SK-N-SH (cell line): ENCODE measurements at regions not wholly inside any gene's neighbourhood (a gene's known extent, or its start where the extent isn't known, plus 50 kb on each side); places are given as distances from the start of the nearest gene placed in this dataset.

Experiments used
- CTCF ChIA-PET: fragments of 300-600, 350-600 bp; formaldehyde crosslinking; extraction: SDS; loops from one replicate; lab custom pipeline; 2021; lab: Yijun Ruan, JAX
- POLR2A ChIA-PET: fragments of 350-600 bp; sonication (Branson Sonifier 250); formaldehyde crosslinking; extraction: SDS; loops from one replicate; lab custom pipeline; 2020; ENCODE audit warnings: antibody characterized with exemption, inconsistent platforms; lab: Yijun Ruan, JAX
- DNase-seq: peaks from one replicate; pipeline ENCODE4 v3.0.0; 2012
- H2AFZ ChIP-seq: fragments of 200-600 bp; sonication (generic); 2 replicates; pipeline ENCODE4 v1.8.1; 2016; ENCODE audit warnings: antibody characterized with exemption, mild to moderate bottlenecking, low read depth
- H3F3A ChIP-seq: fragments of 200-600 bp; sonication (generic); replicated peaks from 2 replicates; pipeline ENCODE3; 2016; ENCODE audit warnings: antibody characterized with exemption, mild to moderate bottlenecking; ENCODE audit not compliant: insufficient read depth
- H3K27ac ChIP-seq, 2 experiments: fragments of 200-500 bp in 1 of 2; fragments of 200-600 bp in 1 of 2; sonication (Bioruptor generic) in 1 of 2; sonication (generic), shearing (Covaris generic) in 1 of 2; 2 replicates each; pipeline versions ENCODE4 v1.5.1 to v1.6.1; 2014 to 2016; ENCODE audit warnings: low read depth in 2 of 2, inconsistent platforms in 1 of 2, low read length in 1 of 2, mild to moderate bottlenecking in 1 of 2, mixed read lengths in 1 of 2
- H3K27me3 ChIP-seq: fragments of 200-600 bp; sonication (generic), shearing (Covaris generic); 2 replicates; pipeline ENCODE4 v1.6.1; 2016; ENCODE audit warnings: mixed run types; ENCODE audit not compliant: insufficient read depth
- H3K36me3 ChIP-seq, 2 experiments: fragments of 200-500 bp in 1 of 2; fragments of 200-600 bp in 1 of 2; sonication (Bioruptor generic) in 1 of 2; sonication (generic) in 1 of 2; replicated peaks in 1 of 2; 2 replicates each; pipeline versions ENCODE3 to v1.5.1; 2014 to 2016; ENCODE audit warnings: low read length in 1 of 2, mild to moderate bottlenecking in 1 of 2; ENCODE audit not compliant: insufficient read depth in 2 of 2, control insufficient read depth in 1 of 2
- H3K4me1 ChIP-seq, 2 experiments: fragments of 200-500 bp in 1 of 2; fragments of 200-600 bp in 1 of 2; sonication (Bioruptor generic) in 1 of 2; sonication (generic), shearing (Covaris generic) in 1 of 2; 2 replicates each; pipeline versions ENCODE4 v1.5.1 to v1.6.1; 2014 to 2016; ENCODE audit warnings: low read depth in 1 of 2, low read length in 1 of 2, mixed run types in 1 of 2; ENCODE audit not compliant: insufficient read depth in 2 of 2, control insufficient read depth in 1 of 2
- H3K4me2 ChIP-seq: fragments of 200-600 bp; sonication (generic), shearing (Covaris generic); 2 replicates; pipeline ENCODE4 v1.6.1; 2017; ENCODE audit warnings: mixed run types
- H3K4me3 ChIP-seq, 2 experiments: fragments of 200-500 bp in 1 of 2; fragments of 200-600 bp in 1 of 2; sonication (Bioruptor generic) in 1 of 2; sonication (generic), shearing (Covaris generic) in 1 of 2; 2 replicates each; pipeline versions ENCODE4 v1.5.1 to v1.8.1; 2014 to 2016; ENCODE audit warnings: low read depth in 2 of 2, inconsistent platforms in 1 of 2, low read length in 1 of 2, mild to moderate bottlenecking in 1 of 2, mixed read lengths in 1 of 2, moderate library complexity in 1 of 2
- H3K79me2 ChIP-seq: fragments of 200-600 bp; sonication (generic); 2 replicates; pipeline ENCODE4 v1.8.1; 2017; ENCODE audit warnings: mild to moderate bottlenecking; ENCODE audit not compliant: insufficient read depth
- H3K9ac ChIP-seq: fragments of 200-600 bp; sonication (generic); 2 replicates; pipeline ENCODE4 v1.6.1; 2017; ENCODE audit warnings: mixed run types
- H3K9me2 ChIP-seq: fragments of 200-600 bp; sonication (generic); 2 replicates; pipeline ENCODE4 v1.6.1; 2017; ENCODE audit warnings: mixed run types
- H3K9me3 ChIP-seq: fragments of 200-600 bp; sonication (generic); 2 replicates; pipeline ENCODE4 v1.6.1; 2017; ENCODE audit warnings: mixed run types, mild to moderate bottlenecking, moderate library complexity
- H4K20me1 ChIP-seq: fragments of 200-600 bp; sonication (generic); 2 replicates; pipeline ENCODE4 v1.6.1; 2017; ENCODE audit warnings: mild to moderate bottlenecking, mixed run types; ENCODE audit not compliant: insufficient read depth
- CTCF ChIP-seq: fragments of 200-600 bp; sonication (generic); IDR thresholded peaks from 2 replicates; pipeline ENCODE4 v1.6.1; 2017; ENCODE audit warnings: antibody characterized with exemption, mild to moderate bottlenecking, moderate library complexity
- ELF1 ChIP-seq: IDR thresholded peaks from 2 replicates; pipeline ENCODE4 v1.4.0; 2012
- EP300 ChIP-seq, 2 experiments: IDR thresholded peaks; 2 replicates each; pipeline versions ENCODE4 v1.4.0 to v1.6.1; 2012; ENCODE audit warnings: borderline replicate concordance in 1 of 2, low read depth in 1 of 2, low read length in 1 of 2
- EZH2phosphoT487 ChIP-seq: fragments of 200-600 bp; sonication (generic); IDR thresholded peaks from 2 replicates; pipeline ENCODE4 v1.6.1; 2017; ENCODE audit warnings: low read depth, mixed run types, mild to moderate bottlenecking, antibody characterized with exemption, moderate library complexity, borderline replicate concordance
- FOXJ3 ChIP-seq: sonication (generic); formaldehyde crosslinking; IDR thresholded peaks from 2 replicates; pipeline ENCODE4 v1.5.1; 2020; ENCODE audit warnings: mild to moderate bottlenecking, missing genetic modification reagents
- FOXM1 ChIP-seq: IDR thresholded peaks from 2 replicates; pipeline ENCODE4 v1.4.0; 2012; ENCODE audit warnings: low read depth, mild to moderate bottlenecking
- GABPA ChIP-seq: IDR thresholded peaks from 2 replicates; pipeline ENCODE4 v1.4.0; 2012; ENCODE audit warnings: low read depth, mild to moderate bottlenecking
- IRF3 ChIP-seq: fragments of 150-350 bp; IDR thresholded peaks from 2 replicates; pipeline ENCODE4 v1.6.1; 2016; ENCODE audit warnings: mild to moderate bottlenecking, low read depth, low read length
- MAX ChIP-seq: IDR thresholded peaks from 2 replicates; pipeline ENCODE4 v1.4.0; 2012; ENCODE audit warnings: low read depth
- MEF2A ChIP-seq: IDR thresholded peaks from 2 replicates; pipeline ENCODE4 v1.4.0; 2012; ENCODE audit warnings: low read depth, borderline replicate concordance
- MXI1 ChIP-seq: IDR thresholded peaks from 2 replicates; pipeline ENCODE4 v1.6.1; 2012; ENCODE audit warnings: mild to moderate bottlenecking, low read depth, low read length, improper control_type of control experiment
- NFIC ChIP-seq: IDR thresholded peaks from 2 replicates; pipeline ENCODE4 v1.4.0; 2012; ENCODE audit warnings: borderline replicate concordance
- NRF1 ChIP-seq: IDR thresholded peaks from 2 replicates; pipeline ENCODE4 v1.6.1; 2012; ENCODE audit warnings: low read depth, mild to moderate bottlenecking, low read length
- PBX3 ChIP-seq: IDR thresholded peaks from 2 replicates; pipeline ENCODE4; 2012
- POLR2AphosphoS5 ChIP-seq: IDR thresholded peaks from 2 replicates; pipeline ENCODE4 v1.6.1; 2012; ENCODE audit warnings: low read depth, low read length
- RCOR1 ChIP-seq: fragments of 150-350 bp; IDR thresholded peaks from 2 replicates; pipeline ENCODE4 v1.6.1; 2017; ENCODE audit warnings: antibody characterized with exemption, low read length
- RXRA ChIP-seq: IDR thresholded peaks from 2 replicates; pipeline ENCODE4 v1.4.0; 2012; ENCODE audit warnings: low read depth, mild to moderate bottlenecking, borderline replicate concordance
- TAF1 ChIP-seq: IDR thresholded peaks from 2 replicates; pipeline ENCODE4 v1.6.1; 2012; ENCODE audit warnings: low read depth, mild to moderate bottlenecking, low read length, moderate library complexity, borderline replicate concordance
- TCF12 ChIP-seq: IDR thresholded peaks from 2 replicates; pipeline ENCODE4 v1.4.0; 2012
- TEAD4 ChIP-seq: IDR thresholded peaks from 2 replicates; pipeline ENCODE4 v1.4.0; 2012; ENCODE audit warnings: mild to moderate bottlenecking, borderline replicate concordance; ENCODE audit not compliant: insufficient read depth
- USF1 ChIP-seq: IDR thresholded peaks from 2 replicates; pipeline ENCODE4 v1.4.0; 2012; ENCODE audit warnings: low read depth, borderline replicate concordance
- YY1 ChIP-seq: IDR thresholded peaks from 2 replicates; pipeline ENCODE4 v1.4.0; 2012; ENCODE audit warnings: low read depth, mild to moderate bottlenecking
- WGBS: methylation state at CpG from one replicate; pipeline ENCODE4 v1.1.6; 2017; ENCODE audit warnings: low lambda C conversion rate; 5-methylcytosine and 5-hydroxymethylcytosine counted together
- TF ChIP-seq, protein P1 (sequence below): fragments of 150-350 bp; IDR thresholded peaks from 2 replicates; pipeline ENCODE4 v1.6.1; 2017; ENCODE audit warnings: antibody characterized with exemption, low read length, low read depth, borderline replicate concordance

DNA sequence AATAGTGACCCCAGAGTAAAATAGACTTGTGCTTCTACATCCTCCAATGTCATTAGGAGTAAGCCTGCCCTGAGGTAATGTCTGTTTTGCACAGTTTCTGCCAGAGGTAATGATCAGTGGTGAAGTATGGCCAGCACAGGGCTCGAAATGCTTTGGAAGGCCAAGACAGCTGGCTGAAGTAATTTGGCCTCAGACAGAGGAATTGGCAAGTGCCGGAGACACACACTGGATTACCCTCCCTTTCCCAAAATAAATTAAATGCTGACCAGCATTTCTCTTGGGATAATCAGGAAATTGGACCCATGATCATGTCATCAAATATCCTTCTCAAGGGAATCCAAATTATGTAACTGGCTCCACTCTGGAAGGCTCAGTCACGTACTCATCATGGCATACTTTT, 379.0 kb upstream of the CHST9 start:
- Histone ChIP-seq H3K79me2 (no peaks in the 10 kb centered on the region), H3K27ac (no peak overlapping the region), H3K9me3 (no peaks in the 10 kb centered on the region)

GRCh38 chr18:27558388-27559155, 373.5 kb upstream of the CHST9 start:
- H4K20me1 ChIP-seq: no peaks in the 10 kb centered on the region
- H3K9ac ChIP-seq: no peak overlapping the region
- no peaks in the 10 kb centered on the region; a peak in 1 of 4 replicates for H3K4me1 ChIP-seq
- no peaks in the 10 kb centered on the region for H3K9me3 ChIP-seq
- ChIA-PET POLR2A (no interaction called here), CTCF (no interaction called here)
- no peak overlapping the region for H3K27ac ChIP-seq
- no peak for DNase-seq
- no peaks in the 10 kb centered on the region for H3K27me3 ChIP-seq
- H3K9me2 ChIP-seq: no peaks in the 10 kb centered on the region
- no peaks in the 10 kb centered on the region for H3F3A ChIP-seq
- H3K4me2 ChIP-seq: no peak overlapping the region
- H3K4me3 ChIP-seq: no peak overlapping the region
- no peak overlapping the region for H2AFZ ChIP-seq
- no peaks in the 10 kb centered on the region for H3K79me2 ChIP-seq
- no peaks in the 10 kb centered on the region for H3K36me3 ChIP-seq
- WGBS: 20% methylated on average over 4 of the region's 4 CpGs
- TF ChIP-seq TCF12 (no peak), EZH2phosphoT487 (no peak), CTCF (no peak), TAF1 (no peak), YY1 (no peak), TEAD4 (no peak), FOXJ3 (CRISPR knock-in tag) (no peak), RXRA (no peak), NRF1 (no peak), NFIC (no peak), MEF2A (no peak), MXI1 (no peak), PBX3 (no peak), ELF1 (no peak), USF1 (no peak), EP300 (IDR thresholded peaks at IDR 0.05; ENCODE audit: borderline replicate concordance in 1 of 2, low read depth in 1 of 2, low read length in 1 of 2) (no peak), GABPA (no peak), IRF3 (no peak), FOXM1 (no peak)

More for the DNA sequence above, 379.0 kb upstream of the CHST9 start:
- no peaks in the 10 kb centered on the region for H3K9me2 ChIP-seq
- no peak overlapping the region for H3K9ac ChIP-seq
- H4K20me1 ChIP-seq: no peaks in the 10 kb centered on the region
- H3K27me3 ChIP-seq: no peaks in the 10 kb centered on the region
- POLR2A ChIA-PET: no interaction called here
- no peaks in the 10 kb centered on the region for H3F3A ChIP-seq
- 53% methylated on average over 3 of the region's 3 CpGs for WGBS
- no peak overlapping the region for H2AFZ ChIP-seq
- no peak for TF ChIP-seq NRF1
- TF ChIP-seq MAX: no peak
- TF ChIP-seq, protein P1, sequence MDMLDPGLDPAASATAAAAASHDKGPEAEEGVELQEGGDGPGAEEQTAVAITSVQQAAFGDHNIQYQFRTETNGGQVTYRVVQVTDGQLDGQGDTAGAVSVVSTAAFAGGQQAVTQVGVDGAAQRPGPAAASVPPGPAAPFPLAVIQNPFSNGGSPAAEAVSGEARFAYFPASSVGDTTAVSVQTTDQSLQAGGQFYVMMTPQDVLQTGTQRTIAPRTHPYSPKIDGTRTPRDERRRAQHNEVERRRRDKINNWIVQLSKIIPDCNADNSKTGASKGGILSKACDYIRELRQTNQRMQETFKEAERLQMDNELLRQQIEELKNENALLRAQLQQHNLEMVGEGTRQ: no peak
- TF ChIP-seq POLR2AphosphoS5: no peak
- TF ChIP-seq RCOR1: no peak
- H3K4me1 ChIP-seq: no peaks in the 10 kb centered on the region; a peak in 1 of 4 replicates
- no peak overlapping the region for H3K4me2 ChIP-seq
- no peak overlapping the region for H3K4me3 ChIP-seq
- H3K36me3 ChIP-seq: no peaks in the 10 kb centered on the region
- CTCF ChIA-PET: no interaction called here
- DNase-seq: no peak
